IMR-90 (cell line): ENCODE measurements at regions not wholly inside any gene's neighbourhood (a gene's known extent, or its start where the extent isn't known, plus 50 kb on each side); places are given as distances from the start of the nearest gene placed in this dataset.

ENCODE experiments used
- ATAC-seq: fragments of 200-7000 bp; cut with Tn5 transposase; 2 replicates; pipeline ENCODE4 v1.9.1; 2020; ENCODE audit warnings: low read depth, mild to moderate bottlenecking, moderate library complexity
- BruUV-seq: library from RNA; stranded (reverse); fragments of 400-500 nt; replicated peaks from 2 replicates; lab custom pipeline; 2021; lab: Mats Ljungman, UMichigan
- CTCF ChIA-PET: fragments of 300-600 bp; formaldehyde crosslinking; extraction: SDS; loops from one replicate; lab custom pipeline; 2021; ENCODE audit warnings: antibody characterized with exemption; lab: Yijun Ruan, JAX
- POLR2A ChIA-PET: fragments of 300-600 bp; sonication (Branson Sonifier 250); formaldehyde crosslinking; loops from one replicate; lab custom pipeline; 2022; ENCODE audit warnings: antibody characterized with exemption; ENCODE audit not compliant: unreplicated experiment; lab: Charles Lee
- DNase-seq: peaks from one replicate; pipeline ENCODE4 v3.0.0; 2013
- H2AFZ ChIP-seq: replicated peaks from 2 replicates; pipeline ENCODE3; 2013; ENCODE audit warnings: low read length, mild to moderate bottlenecking; ENCODE audit not compliant: poor library complexity
- H2AK5ac ChIP-seq: 2 replicates; pipeline ENCODE4 v1.6.1; 2013; ENCODE audit warnings: low read depth, low read length, inconsistent platforms
- H2AK9ac ChIP-seq: replicated peaks from 2 replicates; pipeline ENCODE3; 2013; ENCODE audit warnings: mild to moderate bottlenecking, low read depth, low read length, moderate library complexity; ENCODE audit not compliant: poor library complexity
- H2BK120ac ChIP-seq: 2 replicates; pipeline ENCODE4 v1.6.1; 2013; ENCODE audit warnings: low read depth, low read length, inconsistent platforms
- H2BK15ac ChIP-seq: 3 replicates; pipeline ENCODE4 v1.6.1; 2013; ENCODE audit warnings: low read depth, low read length, inconsistent platforms
- H2BK20ac ChIP-seq: 2 replicates; pipeline ENCODE4 v1.6.1; 2013; ENCODE audit warnings: low read depth, mild to moderate bottlenecking, inconsistent platforms, low read length, moderate library complexity
- H2BK5ac ChIP-seq: 2 replicates; pipeline ENCODE4 v1.6.1; 2013; ENCODE audit warnings: mild to moderate bottlenecking, low read depth, low read length, inconsistent platforms; ENCODE audit not compliant: poor library complexity, severe bottlenecking
- H3K14ac ChIP-seq: replicated peaks from 2 replicates; pipeline ENCODE4 v1.6.1; 2013; ENCODE audit warnings: low read depth, low read length, inconsistent platforms
- H3K18ac ChIP-seq: 2 replicates; pipeline ENCODE4 v1.6.1; 2013; ENCODE audit warnings: low read depth, low read length, control low read depth
- H3K23ac ChIP-seq: 2 replicates; pipeline ENCODE4 v1.6.1; 2013; ENCODE audit warnings: low read depth, low read length, inconsistent platforms
- H3K27ac ChIP-seq: 2 replicates; pipeline ENCODE4 v1.5.1; 2013; ENCODE audit warnings: mild to moderate bottlenecking, control low read depth, low read length; ENCODE audit not compliant: insufficient read depth
- H3K27me3 ChIP-seq: 2 replicates; pipeline ENCODE4 v1.6.1; 2013; ENCODE audit warnings: low read length; ENCODE audit not compliant: control insufficient read depth, insufficient read depth
- H3K36me3 ChIP-seq: 2 replicates; pipeline ENCODE4 v1.6.1; 2013; ENCODE audit warnings: low read length, mixed read lengths; ENCODE audit not compliant: control insufficient read depth, insufficient read depth
- H3K4ac ChIP-seq: 2 replicates; pipeline ENCODE4 v1.6.1; 2013; ENCODE audit warnings: low read depth, low read length, inconsistent platforms
- H3K4me1 ChIP-seq: 2 replicates; pipeline ENCODE4 v1.6.1; 2013; ENCODE audit warnings: low read length, mixed read lengths; ENCODE audit not compliant: control insufficient read depth, insufficient read depth
- H3K4me2 ChIP-seq: 2 replicates; pipeline ENCODE4 v1.6.1; 2013; ENCODE audit warnings: low read depth, mild to moderate bottlenecking, control low read depth, low read length, moderate library complexity
- H3K4me3 ChIP-seq: 2 replicates; pipeline ENCODE4 v1.5.1; 2013; ENCODE audit warnings: low read depth, mild to moderate bottlenecking, control low read depth, low read length, moderate library complexity; ENCODE audit not compliant: insufficient read depth
- H3K56ac ChIP-seq: 2 replicates; pipeline ENCODE4 v1.6.1; 2013; ENCODE audit warnings: low read length, inconsistent platforms; ENCODE audit not compliant: insufficient read depth; ENCODE audit errors: extremely low read depth
- H3K79me1 ChIP-seq, 2 experiments: 2 replicates each; pipeline ENCODE4 v1.6.1; 2013; ENCODE audit warnings: low read length in 2 of 2, inconsistent platforms in 1 of 2, low read depth in 1 of 2
- H3K9ac ChIP-seq: 2 replicates; pipeline ENCODE4 v1.6.1; 2013; ENCODE audit warnings: low read depth, low read length, control low read depth
- H3K9me1 ChIP-seq: 2 replicates; pipeline ENCODE4 v1.6.1; 2013; ENCODE audit warnings: low read length, inconsistent platforms; ENCODE audit not compliant: insufficient read depth
- H3K9me3 ChIP-seq: 2 replicates; pipeline ENCODE4 v1.6.1; 2013; ENCODE audit warnings: low read length; ENCODE audit not compliant: control insufficient read depth, insufficient read depth
- H4K20me1 ChIP-seq: 2 replicates; pipeline ENCODE4 v1.6.1; 2013; ENCODE audit warnings: low read length, inconsistent platforms; ENCODE audit not compliant: insufficient read depth
- H4K5ac ChIP-seq: 2 replicates; pipeline ENCODE4 v1.6.1; 2013; ENCODE audit warnings: mild to moderate bottlenecking, low read depth, low read length, control low read depth
- H4K8ac ChIP-seq, 2 experiments: 2 replicates each; pipeline ENCODE4 v1.6.1; 2013; ENCODE audit warnings: low read depth in 2 of 2, low read length in 2 of 2, control low read depth in 1 of 2, inconsistent platforms in 1 of 2
- H4K91ac ChIP-seq: 2 replicates; pipeline ENCODE4 v1.6.1; 2013; ENCODE audit warnings: low read depth, low read length, inconsistent platforms; ENCODE audit not compliant: insufficient read depth
- CEBPB ChIP-seq: IDR thresholded peaks from 2 replicates; pipeline ENCODE4 v1.6.1; 2012; ENCODE audit warnings: low read depth, low read length, improper control_type of control experiment
- CHD1 ChIP-seq: IDR thresholded peaks from 2 replicates; pipeline ENCODE4 v1.6.1; 2012; ENCODE audit warnings: low read depth, low read length, improper control_type of control experiment
- FOS ChIP-seq: fragments of 150-350 bp; IDR thresholded peaks from 2 replicates; pipeline ENCODE4 v1.6.1; 2016; ENCODE audit warnings: low read depth, low read length
- MAFK ChIP-seq: IDR thresholded peaks from 2 replicates; pipeline ENCODE4 v1.6.1; 2012; ENCODE audit warnings: low read depth, low read length, improper control_type of control experiment
- MAZ ChIP-seq: IDR thresholded peaks from 2 replicates; pipeline ENCODE4 v1.6.1; 2012; ENCODE audit warnings: low read depth, mild to moderate bottlenecking, low read length, improper control_type of control experiment, moderate library complexity, borderline replicate concordance
- MXI1 ChIP-seq: IDR thresholded peaks from 2 replicates; pipeline ENCODE4 v1.6.1; 2012; ENCODE audit warnings: low read depth, mild to moderate bottlenecking, low read length, moderate library complexity, borderline replicate concordance
- NFE2L2 ChIP-seq: fragments of 150-350 bp; IDR thresholded peaks from 2 replicates; pipeline ENCODE4 v1.6.1; 2016; ENCODE audit warnings: low read depth, mild to moderate bottlenecking, low read length
- POLR2A ChIP-seq: IDR thresholded peaks from 2 replicates; pipeline ENCODE4 v1.6.1; 2012; ENCODE audit warnings: mild to moderate bottlenecking, low read depth, low read length
- RCOR1 ChIP-seq: IDR thresholded peaks from 2 replicates; pipeline ENCODE4 v1.6.1; 2012; ENCODE audit warnings: mild to moderate bottlenecking, low read length, improper control_type of control experiment; ENCODE audit not compliant: insufficient replicate concordance
- RFX5 ChIP-seq: IDR thresholded peaks from 2 replicates; pipeline ENCODE4 v1.8.0; 2012; ENCODE audit warnings: low read depth, mild to moderate bottlenecking, low read length, moderate library complexity
- WGBS, 2 experiments: methylation state at CpG; one replicate each; pipeline versions ENCODE4 v1.1.5 to v1.1.7; 2013; ENCODE audit warnings: missing lambda C conversion rate in 2 of 2; ENCODE audit not compliant: insufficient read length in 1 of 2; ENCODE audit errors: extremely low coverage in 2 of 2; 5-methylcytosine and 5-hydroxymethylcytosine counted together
- dilution Hi-C: fragments of 300-500 bp; cut with HindIII; formaldehyde crosslinking; loops from one replicate; pipeline ENCODE4 v1.14.3; 2018; ENCODE audit warnings: low sequenced_read_pairs; ENCODE audit not compliant: unreplicated experiment
- in situ Hi-C: fragments of 300-500 bp; cut with MboI; formaldehyde crosslinking; loops from 3 replicates; pipeline ENCODE4 v1.14.3; 2019; ENCODE audit warnings: low sequenced_read_pairs, inconsistent platforms, mixed read lengths
- intact Hi-C: fragments of 100-400 bp; cut with micrococcal nuclease; formaldehyde crosslinking; loops from 2 replicates; pipeline ENCODE4 v1.10.0; 2022
- TF ChIP-seq, protein P1 (sequence below): fragments of 150-350 bp; IDR thresholded peaks from 2 replicates; pipeline ENCODE4 v1.6.1; 2017; ENCODE audit warnings: mild to moderate bottlenecking, antibody characterized with exemption, low read length, low read depth
- TF ChIP-seq, protein P2 (sequence below): fragments of 150-350 bp; IDR thresholded peaks from 2 replicates; pipeline ENCODE4 v1.6.1; 2016; ENCODE audit warnings: low read depth, mild to moderate bottlenecking, low read length, moderate library complexity, borderline replicate concordance

DNA sequence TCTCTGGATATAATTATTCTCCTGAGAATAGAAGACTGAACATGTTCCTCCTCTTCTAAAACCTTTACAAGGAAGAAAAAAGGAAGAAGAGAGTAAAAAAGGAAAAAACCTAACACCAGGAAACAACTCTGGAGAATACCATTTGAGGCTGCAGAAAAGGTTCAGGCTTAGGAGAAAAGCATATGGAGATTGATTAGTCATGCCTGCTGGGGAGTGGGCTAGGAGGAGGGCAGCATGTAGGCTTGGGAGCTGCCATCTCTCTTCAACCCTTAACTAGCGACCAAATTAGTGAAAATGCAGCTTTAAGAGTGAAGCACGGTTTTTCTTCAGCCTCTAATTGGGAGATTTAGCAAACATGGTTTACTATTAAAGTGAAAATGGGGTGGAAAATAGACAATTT, 273.0 kb upstream of the CRY1 start:
- no peak overlapping the region for H2BK15ac ChIP-seq
- H3K9me1 ChIP-seq, result no peaks in the 10 kb centered on the region
- no peaks in the 10 kb centered on the region for H3K9me3 ChIP-seq
- ChIA-PET CTCF (no interaction called here), POLR2A (no interaction called here)
- no peak overlapping the region for H3K4me3 ChIP-seq
- H4K5ac ChIP-seq, result no peak overlapping the region
- H3K56ac ChIP-seq, result no peak overlapping the region
- no peaks in the 10 kb centered on the region for H3K4me1 ChIP-seq
- no peak overlapping the region for H3K23ac ChIP-seq
- in situ Hi-C loops, result no loop called here
- H3K4ac ChIP-seq, result no peak overlapping the region
- H2AK9ac ChIP-seq, result no peak overlapping the region
- peaks cover 10% of the 10 kb centered on the region for H3K27me3 ChIP-seq
- H3K18ac ChIP-seq, result no peak overlapping the region
- no peak overlapping the region for H4K8ac ChIP-seq
- H4K20me1 ChIP-seq, result no peaks in the 10 kb centered on the region
- no peak overlapping the region for H3K4me2 ChIP-seq
- no peaks in the 10 kb centered on the region; a peak in 1 of 4 replicates for H3K79me1 ChIP-seq
- DNase-seq (no peak), ATAC-seq (no peak)
- H2BK120ac ChIP-seq, result no peak overlapping the region
- no peak overlapping the region for H3K9ac ChIP-seq
- no TSS peak for BruUV-seq
- H3K14ac ChIP-seq, result no peak overlapping the region
- no peak overlapping the region for H3K27ac ChIP-seq
- TF ChIP-seq RFX5, result no peak
- TF ChIP-seq MXI1, result no peak
- no peak for TF ChIP-seq MAFK
- TF ChIP-seq, protein P1, sequence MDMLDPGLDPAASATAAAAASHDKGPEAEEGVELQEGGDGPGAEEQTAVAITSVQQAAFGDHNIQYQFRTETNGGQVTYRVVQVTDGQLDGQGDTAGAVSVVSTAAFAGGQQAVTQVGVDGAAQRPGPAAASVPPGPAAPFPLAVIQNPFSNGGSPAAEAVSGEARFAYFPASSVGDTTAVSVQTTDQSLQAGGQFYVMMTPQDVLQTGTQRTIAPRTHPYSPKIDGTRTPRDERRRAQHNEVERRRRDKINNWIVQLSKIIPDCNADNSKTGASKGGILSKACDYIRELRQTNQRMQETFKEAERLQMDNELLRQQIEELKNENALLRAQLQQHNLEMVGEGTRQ, result no peak
- no peak for TF ChIP-seq CEBPB
- no peak for TF ChIP-seq FOS
- no peak for TF ChIP-seq NFE2L2
- TF ChIP-seq, protein P2, sequence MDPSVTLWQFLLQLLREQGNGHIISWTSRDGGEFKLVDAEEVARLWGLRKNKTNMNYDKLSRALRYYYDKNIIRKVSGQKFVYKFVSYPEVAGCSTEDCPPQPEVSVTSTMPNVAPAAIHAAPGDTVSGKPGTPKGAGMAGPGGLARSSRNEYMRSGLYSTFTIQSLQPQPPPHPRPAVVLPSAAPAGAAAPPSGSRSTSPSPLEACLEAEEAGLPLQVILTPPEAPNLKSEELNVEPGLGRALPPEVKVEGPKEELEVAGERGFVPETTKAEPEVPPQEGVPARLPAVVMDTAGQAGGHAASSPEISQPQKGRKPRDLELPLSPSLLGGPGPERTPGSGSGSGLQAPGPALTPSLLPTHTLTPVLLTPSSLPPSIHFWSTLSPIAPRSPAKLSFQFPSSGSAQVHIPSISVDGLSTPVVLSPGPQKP, result no peak
- no peak for TF ChIP-seq MAZ
- TF ChIP-seq RCOR1, result no peak
- no peak for TF ChIP-seq CHD1
- no peak for TF ChIP-seq POLR2A
- dilution Hi-C loops, result no loop called here
- no peak overlapping the region for H4K91ac ChIP-seq
- no peaks in the 10 kb centered on the region for H3K36me3 ChIP-seq
- no peak overlapping the region for H2BK20ac ChIP-seq
- H2BK5ac ChIP-seq, result no peak overlapping the region
- intact Hi-C loops, result no loop called here
- H2AK5ac ChIP-seq, result no peak overlapping the region
- WGBS, 2 experiments, result no CpG with 5 or more reads among the region's 2 CpGs
- H2AFZ ChIP-seq, result no peak overlapping the region
